SK-N-MC (cell line): ENCODE measurements at regions not wholly inside any gene's neighbourhood (a gene's known extent, or its start where the extent isn't known, plus 50 kb on each side); places are given as distances from the start of the nearest gene placed in this dataset.

ENCODE experiments used
- EZH2 ChIP-seq: fragments of 200-600 bp; sonication (generic); IDR thresholded peaks from one replicate; pipeline ENCODE4 v1.6.1; 2017; ENCODE audit warnings: antibody characterized with exemption
- FOXP2 ChIP-seq: optimal IDR thresholded peaks from 2 replicates; pipeline ENCODE3; 2011; ENCODE audit warnings: mild to moderate bottlenecking, moderate library complexity; ENCODE audit not compliant: insufficient read depth; ENCODE audit errors: extremely low read length, control extremely low read depth
- POLR2AphosphoS5 ChIP-seq: IDR thresholded peaks from 2 replicates; pipeline ENCODE4 v1.6.1; 2012; ENCODE audit warnings: mild to moderate bottlenecking, low read depth, low read length, borderline replicate concordance

GRCh38 chr17:64747938-64748540 is 85.9 kb upstream of the SMURF2 start:
- no peak for TF ChIP-seq EZH2
- TF ChIP-seq POLR2AphosphoS5 = no peak
- no peak for TF ChIP-seq FOXP2
